ENCODE measurements at regions not wholly inside any gene's neighbourhood (a gene's known extent, or its start where the extent isn't known, plus 50 kb on each side); places are given as distances from the start of the nearest gene placed in this dataset.

DNA sequence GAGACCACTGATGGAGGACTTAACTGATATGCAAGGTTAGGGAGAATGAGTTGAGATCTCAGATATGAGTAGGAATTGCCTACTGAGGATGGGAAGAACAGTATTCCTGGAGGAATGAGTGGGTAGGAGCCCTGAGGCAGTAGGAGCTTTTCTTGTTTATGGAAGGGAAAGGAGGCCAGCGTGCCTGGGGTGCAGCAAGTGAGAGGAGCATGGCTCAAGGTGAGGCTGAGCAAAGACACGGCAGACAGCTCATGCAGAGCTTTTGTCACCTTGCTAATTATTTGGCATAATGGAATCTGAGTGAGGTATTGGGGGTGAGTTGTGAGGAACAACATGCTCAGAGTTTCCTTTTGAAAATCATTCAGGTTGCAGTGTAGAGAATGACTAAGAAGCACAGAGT, 65.3 kb upstream of the IBSP start:
- DNase-seq (ENCODE audit: low read depth) = no peak
- TF ChIP-seq, protein P1, sequence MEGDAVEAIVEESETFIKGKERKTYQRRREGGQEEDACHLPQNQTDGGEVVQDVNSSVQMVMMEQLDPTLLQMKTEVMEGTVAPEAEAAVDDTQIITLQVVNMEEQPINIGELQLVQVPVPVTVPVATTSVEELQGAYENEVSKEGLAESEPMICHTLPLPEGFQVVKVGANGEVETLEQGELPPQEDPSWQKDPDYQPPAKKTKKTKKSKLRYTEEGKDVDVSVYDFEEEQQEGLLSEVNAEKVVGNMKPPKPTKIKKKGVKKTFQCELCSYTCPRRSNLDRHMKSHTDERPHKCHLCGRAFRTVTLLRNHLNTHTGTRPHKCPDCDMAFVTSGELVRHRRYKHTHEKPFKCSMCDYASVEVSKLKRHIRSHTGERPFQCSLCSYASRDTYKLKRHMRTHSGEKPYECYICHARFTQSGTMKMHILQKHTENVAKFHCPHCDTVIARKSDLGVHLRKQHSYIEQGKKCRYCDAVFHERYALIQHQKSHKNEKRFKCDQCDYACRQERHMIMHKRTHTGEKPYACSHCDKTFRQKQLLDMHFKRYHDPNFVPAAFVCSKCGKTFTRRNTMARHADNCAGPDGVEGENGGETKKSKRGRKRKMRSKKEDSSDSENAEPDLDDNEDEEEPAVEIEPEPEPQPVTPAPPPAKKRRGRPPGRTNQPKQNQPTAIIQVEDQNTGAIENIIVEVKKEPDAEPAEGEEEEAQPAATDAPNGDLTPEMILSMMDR (IDR thresholded peaks at IDR 0.05; ENCODE audit: control insufficient read depth, insufficient read depth, low read depth, low read length, missing control alignments) = no peak
- no peak overlapping the region for H3K4me3 ChIP-seq (ENCODE audit: control insufficient read depth, low read depth, low read length)

DNA sequence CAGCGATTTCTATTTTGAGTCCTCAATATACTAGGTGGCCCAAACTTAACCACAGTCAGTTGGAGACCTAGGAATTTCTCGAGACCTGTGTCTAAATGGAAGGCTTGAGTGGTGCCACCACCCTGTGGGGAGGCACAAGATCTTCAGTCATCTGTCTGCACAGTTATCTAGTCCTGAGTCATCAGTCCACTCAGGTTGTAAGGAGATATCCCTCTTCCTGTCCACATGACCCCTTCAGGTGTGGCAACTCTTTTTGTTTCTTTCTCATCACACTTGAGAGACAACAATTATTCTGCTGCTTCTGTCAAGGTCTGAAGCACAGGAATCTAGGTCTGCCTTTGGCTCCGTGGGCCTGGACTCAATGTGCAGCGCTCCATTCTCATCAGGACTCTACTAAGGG, 64.4 kb upstream of the IBSP start:
- no peak overlapping the region for H3K4me3 ChIP-seq (ENCODE audit: control insufficient read depth, low read depth, low read length)
- no peak for DNase-seq (ENCODE audit: low read depth)
- TF ChIP-seq, protein P1 (IDR thresholded peaks at IDR 0.05; ENCODE audit: control insufficient read depth, insufficient read depth, low read depth, low read length, missing control alignments) = no peak

GRCh38 chr4:87738483-87738882, 60.9 kb upstream of the IBSP start:
- TF ChIP-seq, protein P1 (IDR thresholded peaks at IDR 0.05; ENCODE audit: control insufficient read depth, insufficient read depth, low read depth, low read length, missing control alignments) = no peak
- DNase-seq (ENCODE audit: low read depth) = no peak
- no peak overlapping the region for H3K4me3 ChIP-seq (ENCODE audit: control insufficient read depth, low read depth, low read length)

- TF ChIP-seq, protein P1 (IDR thresholded peaks at IDR 0.05; ENCODE audit: control insufficient read depth, insufficient read depth, low read depth, low read length, missing control alignments) = no peak
- DNase-seq (ENCODE audit: low read depth) = no peak
- no peak overlapping the region for H3K4me3 ChIP-seq (ENCODE audit: control insufficient read depth, low read depth, low read length)
These were observed 59.9 kb upstream of the IBSP start for GRCh38 chr4:87739494-87739893.

- DNase-seq (ENCODE audit: low read depth) = no peak
- no peak overlapping the region for H3K4me3 ChIP-seq (ENCODE audit: control insufficient read depth, low read depth, low read length)
These were observed 54.1 kb upstream of the IBSP start for GRCh38 chr4:87745064-87745807.

GRCh38 chr4:87746001-87746400, 53.4 kb upstream of the IBSP start:
- TF ChIP-seq, protein P1 (IDR thresholded peaks at IDR 0.05; ENCODE audit: control insufficient read depth, insufficient read depth, low read depth, low read length, missing control alignments) = no peak
- DNase-seq (ENCODE audit: low read depth) = no peak
- no peak overlapping the region for H3K4me3 ChIP-seq (ENCODE audit: control insufficient read depth, low read depth, low read length)

More at GRCh38 chr4:87745064-87745807, 54.1 kb upstream of the IBSP start:
- TF ChIP-seq, protein P1 (IDR thresholded peaks at IDR 0.05; ENCODE audit: control insufficient read depth, insufficient read depth, low read depth, low read length, missing control alignments) = no peak
